GM23338 (cell line): ENCODE measurements at regions not wholly inside any gene's neighbourhood (a gene's known extent, or its start where the extent isn't known, plus 50 kb on each side); places are given as distances from the start of the nearest gene placed in this dataset.

Experiments used
- ATAC-seq: fragments of 200-7000 bp; cut with Tn5 transposase; 3 replicates; pipeline ENCODE4 v1.9.1; 2020
- DNase-seq: peaks from one replicate; pipeline ENCODE4 v3.0.0-alpha.2; 2015; ENCODE audit warnings: low spot score
- H2AFZ ChIP-seq: fragments of 200-600 bp; sonication (generic); 2 replicates; pipeline ENCODE4 v1.8.0; 2016; ENCODE audit warnings: antibody characterized with exemption, mild to moderate bottlenecking, moderate library complexity
- H3F3A ChIP-seq: fragments of 200-600 bp; sonication (generic); replicated peaks from 2 replicates; pipeline ENCODE4 v1.8.0; 2017; ENCODE audit warnings: antibody characterized with exemption, mixed run types, low read depth
- H3K27ac ChIP-seq: fragments of 200-600 bp; sonication (generic); 2 replicates; pipeline ENCODE4 v1.6.1; 2016; ENCODE audit warnings: low read depth
- H3K27me3 ChIP-seq: fragments of 200-600 bp; sonication (generic); 2 replicates; pipeline ENCODE4 v1.8.0; 2016; ENCODE audit warnings: mild to moderate bottlenecking, mixed run types, moderate library complexity; ENCODE audit not compliant: insufficient read depth
- H3K36me3 ChIP-seq: fragments of 200-600 bp; sonication (generic); 2 replicates; pipeline ENCODE4 v1.8.0; 2016; ENCODE audit warnings: mild to moderate bottlenecking; ENCODE audit not compliant: insufficient read depth
- H3K4me1 ChIP-seq: fragments of 200-600 bp; sonication (generic); 2 replicates; pipeline ENCODE4 v1.8.0; 2016; ENCODE audit warnings: mild to moderate bottlenecking, moderate library complexity; ENCODE audit not compliant: insufficient read depth
- H3K4me2 ChIP-seq: fragments of 200-600 bp; sonication (generic); 2 replicates; pipeline ENCODE4 v1.7.1; 2017; ENCODE audit warnings: mixed run types
- H3K4me3 ChIP-seq: fragments of 200-600 bp; sonication (generic); 2 replicates; pipeline ENCODE4 v1.6.1; 2016; ENCODE audit warnings: mixed run types
- H3K79me2 ChIP-seq: fragments of 200-600 bp; sonication (generic); replicated peaks from 2 replicates; pipeline ENCODE4 v1.8.0; 2017; ENCODE audit warnings: mild to moderate bottlenecking; ENCODE audit not compliant: insufficient read depth
- H3K9me2 ChIP-seq: fragments of 200-600 bp; sonication (generic); 2 replicates; pipeline ENCODE4 v1.8.0; 2017; ENCODE audit not compliant: insufficient read depth
- H4K20me1 ChIP-seq: fragments of 200-600 bp; sonication (generic); replicated peaks from 2 replicates; pipeline ENCODE4 v1.8.0; 2017; ENCODE audit warnings: mild to moderate bottlenecking; ENCODE audit not compliant: insufficient read depth
- H3K27ac Mint-ChIP-seq: 2 replicates; pipeline ENCODE4 v1.8.0; 2020; ENCODE audit warnings: inconsistent platforms, mild to moderate bottlenecking, moderate library complexity, mixed read lengths
- H3K27me3 Mint-ChIP-seq: 3 replicates; pipeline ENCODE4 v1.8.0; 2022; ENCODE audit warnings: low read depth, mild to moderate bottlenecking, moderate library complexity, mixed read lengths, inconsistent platforms; ENCODE audit not compliant: insufficient read depth, poor library complexity
- H3K36me3 Mint-ChIP-seq: 3 replicates; pipeline ENCODE4 v1.8.0; 2021; ENCODE audit warnings: low read depth, mild to moderate bottlenecking, inconsistent platforms, moderate library complexity, mixed read lengths
- H3K4me1 Mint-ChIP-seq: 3 replicates; pipeline ENCODE4 v1.8.0; 2020; ENCODE audit warnings: mild to moderate bottlenecking, inconsistent platforms, mixed read lengths
- H3K4me3 Mint-ChIP-seq: 3 replicates; pipeline ENCODE4 v1.8.0; 2021; ENCODE audit warnings: moderate library complexity, mild to moderate bottlenecking, inconsistent platforms, mixed read lengths
- H3K9me3 Mint-ChIP-seq: 3 replicates; pipeline ENCODE4 v1.8.0; 2020; ENCODE audit warnings: moderate library complexity, mild to moderate bottlenecking, inconsistent platforms, mixed read lengths
- EZH2phosphoT487 ChIP-seq: fragments of 200-600 bp; sonication (generic); IDR thresholded peaks from one replicate; pipeline ENCODE4 v1.8.1; 2018; ENCODE audit warnings: antibody characterized with exemption; ENCODE audit not compliant: unreplicated experiment
- JUNB ChIP-seq: IDR thresholded peaks from one replicate; pipeline ENCODE4 v1.6.1; 2016; ENCODE audit warnings: antibody characterized with exemption; ENCODE audit not compliant: unreplicated experiment
- STAT1 ChIP-seq: IDR thresholded peaks from one replicate; pipeline ENCODE4 v1.6.1; 2016; ENCODE audit warnings: antibody characterized with exemption; ENCODE audit not compliant: unreplicated experiment
- ZNF114 ChIP-seq: fragments of 250-450 bp; sonication (Bioruptor Pico); IDR thresholded peaks from 2 replicates; pipeline ENCODE4 v1.5.0; 2020; ENCODE audit warnings: mild to moderate bottlenecking, moderate library complexity
- ZNF331 ChIP-seq: fragments of 250-450 bp; sonication (Bioruptor Pico); IDR thresholded peaks from 2 replicates; pipeline ENCODE4 v1.5.0; 2020; ENCODE audit warnings: low read depth, mild to moderate bottlenecking, moderate library complexity
- ZNF462 ChIP-seq: fragments of 250-450 bp; sonication (Bioruptor Pico); IDR thresholded peaks from 2 replicates; pipeline ENCODE4 v1.5.0; 2020; ENCODE audit warnings: mild to moderate bottlenecking, moderate library complexity
- TF ChIP-seq, protein P1 (sequence below): IDR thresholded peaks from 2 replicates; pipeline ENCODE4 v1.6.1; 2016; ENCODE audit warnings: antibody characterized with exemption
- TF ChIP-seq, protein P2 (sequence below), 2 experiments: fragments of 200-600 bp in 1 of 2; sonication (generic) in 1 of 2; conservative IDR thresholded peaks; 2 replicates each; pipeline versions ENCODE4 v1.5.1 to v1.6.1; 2016 to 2017; ENCODE audit warnings: antibody characterized with exemption in 2 of 2, low read depth in 2 of 2, mild to moderate bottlenecking in 2 of 2, moderate library complexity in 1 of 2

GRCh38 chr5:39943811-39944210, 519.0 kb upstream of the DAB2 start:
- DNase-seq (no peak), ATAC-seq (no peak)
- Mint-ChIP-seq H3K36me3 (no peaks in the 10 kb centered on the region), H3K4me3 (no peak overlapping the region), H3K27ac (no peak overlapping the region), H3K27me3 (no peaks in the 10 kb centered on the region), H3K4me1 (no peaks in the 10 kb centered on the region), H3K9me3 (no peaks in the 10 kb centered on the region)
- no peak for TF ChIP-seq ZNF114 (CRISPR knock-in tag)
- TF ChIP-seq EZH2phosphoT487, result no peak
- TF ChIP-seq ZNF462 (CRISPR knock-in tag), result no peak
- TF ChIP-seq, protein P1, sequence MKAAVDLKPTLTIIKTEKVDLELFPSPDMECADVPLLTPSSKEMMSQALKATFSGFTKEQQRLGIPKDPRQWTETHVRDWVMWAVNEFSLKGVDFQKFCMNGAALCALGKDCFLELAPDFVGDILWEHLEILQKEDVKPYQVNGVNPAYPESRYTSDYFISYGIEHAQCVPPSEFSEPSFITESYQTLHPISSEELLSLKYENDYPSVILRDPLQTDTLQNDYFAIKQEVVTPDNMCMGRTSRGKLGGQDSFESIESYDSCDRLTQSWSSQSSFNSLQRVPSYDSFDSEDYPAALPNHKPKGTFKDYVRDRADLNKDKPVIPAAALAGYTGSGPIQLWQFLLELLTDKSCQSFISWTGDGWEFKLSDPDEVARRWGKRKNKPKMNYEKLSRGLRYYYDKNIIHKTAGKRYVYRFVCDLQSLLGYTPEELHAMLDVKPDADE, result no peak
- no peak for TF ChIP-seq ZNF331
- no peak for TF ChIP-seq STAT1
- TF ChIP-seq, protein P2, sequence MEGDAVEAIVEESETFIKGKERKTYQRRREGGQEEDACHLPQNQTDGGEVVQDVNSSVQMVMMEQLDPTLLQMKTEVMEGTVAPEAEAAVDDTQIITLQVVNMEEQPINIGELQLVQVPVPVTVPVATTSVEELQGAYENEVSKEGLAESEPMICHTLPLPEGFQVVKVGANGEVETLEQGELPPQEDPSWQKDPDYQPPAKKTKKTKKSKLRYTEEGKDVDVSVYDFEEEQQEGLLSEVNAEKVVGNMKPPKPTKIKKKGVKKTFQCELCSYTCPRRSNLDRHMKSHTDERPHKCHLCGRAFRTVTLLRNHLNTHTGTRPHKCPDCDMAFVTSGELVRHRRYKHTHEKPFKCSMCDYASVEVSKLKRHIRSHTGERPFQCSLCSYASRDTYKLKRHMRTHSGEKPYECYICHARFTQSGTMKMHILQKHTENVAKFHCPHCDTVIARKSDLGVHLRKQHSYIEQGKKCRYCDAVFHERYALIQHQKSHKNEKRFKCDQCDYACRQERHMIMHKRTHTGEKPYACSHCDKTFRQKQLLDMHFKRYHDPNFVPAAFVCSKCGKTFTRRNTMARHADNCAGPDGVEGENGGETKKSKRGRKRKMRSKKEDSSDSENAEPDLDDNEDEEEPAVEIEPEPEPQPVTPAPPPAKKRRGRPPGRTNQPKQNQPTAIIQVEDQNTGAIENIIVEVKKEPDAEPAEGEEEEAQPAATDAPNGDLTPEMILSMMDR (conservative IDR thresholded peaks at IDR 0.05; ENCODE audit: low read depth in 2 of 2), result no peak
- TF ChIP-seq JUNB, result no peak
- H3F3A ChIP-seq, result no peaks in the 10 kb centered on the region
- H3K79me2 ChIP-seq, result no peaks in the 10 kb centered on the region
- H3K4me3 ChIP-seq, result no peak overlapping the region
- H2AFZ ChIP-seq, result no peak overlapping the region
- no peaks in the 10 kb centered on the region for H4K20me1 ChIP-seq
- H3K27me3 ChIP-seq, result no peaks in the 10 kb centered on the region
- no peaks in the 10 kb centered on the region for H3K9me2 ChIP-seq
- H3K4me1 ChIP-seq, result no peaks in the 10 kb centered on the region
- no peaks in the 10 kb centered on the region for H3K36me3 ChIP-seq
- H3K27ac ChIP-seq, result no peak overlapping the region
- H3K4me2 ChIP-seq, result no peak overlapping the region
